K562 (cell line): ENCODE measurements at regions not wholly inside any gene's neighbourhood (a gene's known extent, or its start where the extent isn't known, plus 50 kb on each side); places are given as distances from the start of the nearest gene placed in this dataset.

Experiments
- ATAC-seq: fragments of 200-7000 bp; cut with Tn5 transposase; 3 replicates; pipeline ENCODE4 v1.9.1; 2020; ENCODE audit warnings: moderate library complexity
- BruUV-seq: library from RNA; stranded (reverse); fragments of 400-500 nt; replicated peaks from 2 replicates; lab custom pipeline; 2021; lab: Mats Ljungman, UMichigan
- CTCF ChIA-PET: fragments of 300-600 bp; formaldehyde crosslinking; extraction: SDS; loops from one replicate; lab custom pipeline; 2021; ENCODE audit warnings: low intra/inter-chr PET ratio; lab: Yijun Ruan, JAX
- POLR2A ChIA-PET: fragments of 300-600, 350-650 bp; sonication (Branson Sonifier 250); formaldehyde crosslinking; extraction: SDS; loops from one replicate; lab custom pipeline; 2021; ENCODE audit warnings: antibody characterized with exemption, inconsistent platforms; lab: Yijun Ruan, JAX
- DNase-seq, 4 experiments: peaks; one replicate each; pipeline versions ENCODE4 v3.0.0 to v3.0.0-alpha.2; 2011 to 2018; ENCODE audit warnings: low spot score in 3 of 4, mixed read lengths in 3 of 4; ENCODE audit errors: extremely low read depth in 1 of 4
- FAIRE-seq: peaks from 2 replicates; lab custom pipeline; 2011; peaks lifted over from hg19 to GRCh38; lab: Jason Lieb, UNC
- H2AFZ ChIP-seq: 2 replicates; pipeline ENCODE4 v1.6.0; 2011; ENCODE audit warnings: low read depth, low read length, control low read depth, inconsistent platforms
- H3K27ac ChIP-seq: fragments of 200-600 bp; 3 replicates; pipeline ENCODE4 v1.8.0; 2011; ENCODE audit warnings: low read depth, mild to moderate bottlenecking, control low read depth, inconsistent platforms, low read length, moderate library complexity, mixed read lengths; ENCODE audit errors: extremely low read depth
- H3K27me3 ChIP-seq, 2 experiments: fragments of 300-600 bp in 1 of 2; 2 replicates in 1 of 2; 3 replicates in 1 of 2; pipeline versions ENCODE4 v1.6.0 to v1.8.0; 2011; ENCODE audit warnings: inconsistent platforms in 2 of 2, low read length in 2 of 2, mild to moderate bottlenecking in 1 of 2, mixed read lengths in 1 of 2, moderate library complexity in 1 of 2; ENCODE audit not compliant: control insufficient read depth in 2 of 2, insufficient read depth in 2 of 2
- H3K36me3 ChIP-seq: fragments of 300-600 bp; 3 replicates; pipeline ENCODE4 v1.8.0; 2011; ENCODE audit warnings: mild to moderate bottlenecking, low read length, inconsistent platforms; ENCODE audit not compliant: control insufficient read depth, insufficient read depth
- H3K4me1 ChIP-seq, 2 experiments: fragments of 200-600 bp in 1 of 2; replicated peaks in 1 of 2; 2 replicates in 1 of 2; 3 replicates in 1 of 2; pipeline versions ENCODE4 v1.5.1 to v1.8.0; 2011; ENCODE audit warnings: inconsistent platforms in 2 of 2, low read length in 2 of 2, mild to moderate bottlenecking in 1 of 2, mixed read lengths in 1 of 2, moderate library complexity in 1 of 2; ENCODE audit not compliant: control insufficient read depth in 2 of 2, insufficient read depth in 2 of 2
- H3K4me2 ChIP-seq: 2 replicates; pipeline ENCODE4 v1.6.1; 2011; ENCODE audit warnings: low read length, control low read depth, inconsistent platforms, mixed read lengths; ENCODE audit not compliant: insufficient read depth
- H3K4me3 ChIP-seq: fragments of 200-600 bp; sonication (generic), shearing (Covaris generic); 2 replicates; pipeline ENCODE4 v1.5.1; 2016; ENCODE audit warnings: control low read depth, inconsistent platforms
- H3K79me2 ChIP-seq: fragments of 200-600 bp; 3 replicates; pipeline ENCODE4 v1.8.0; 2011; ENCODE audit warnings: low read length, inconsistent platforms; ENCODE audit not compliant: control insufficient read depth, insufficient read depth
- H3K9ac ChIP-seq, 2 experiments: 2 replicates each; pipeline versions ENCODE4 v1.6.0 to v1.6.1; 2011; ENCODE audit warnings: low read depth in 2 of 2, low read length in 2 of 2, control low read depth in 1 of 2, inconsistent platforms in 1 of 2, mild to moderate bottlenecking in 1 of 2, mixed read lengths in 1 of 2; ENCODE audit not compliant: insufficient read depth in 1 of 2
- H3K9me1 ChIP-seq: one replicate; pipeline ENCODE4 v1.6.0; 2011; ENCODE audit warnings: inconsistent platforms, mild to moderate bottlenecking, low read length, moderate library complexity; ENCODE audit not compliant: control insufficient read depth, insufficient read depth
- H3K9me3 ChIP-seq: replicated peaks from 2 replicates; pipeline ENCODE4 v1.5.1; 2011; ENCODE audit warnings: low read depth, low read length, inconsistent platforms; ENCODE audit not compliant: control insufficient read depth, insufficient read depth
- H4K20me1 ChIP-seq: replicated peaks from 2 replicates; pipeline ENCODE4 v1.6.1; 2011; ENCODE audit warnings: low read length, inconsistent platforms, mixed read lengths; ENCODE audit not compliant: control insufficient read depth, insufficient read depth
- GTF3C2 ChIP-seq: IDR thresholded peaks from 3 replicates; pipeline ENCODE4 v1.6.1; 2011; ENCODE audit warnings: borderline replicate concordance, mild to moderate bottlenecking, moderate library complexity; ENCODE audit not compliant: insufficient read length; ENCODE audit errors: extremely low read depth
- HDAC2 ChIP-seq: fragments of 450-650 bp; IDR thresholded peaks from 2 replicates; pipeline ENCODE4 v1.6.1; 2016; ENCODE audit warnings: mild to moderate bottlenecking
- IRF1 ChIP-seq: sonication (generic); formaldehyde crosslinking; IDR thresholded peaks from 2 replicates; pipeline ENCODE4 v1.8.0; 2022; ENCODE audit warnings: missing genetic modification reagents, mild to moderate bottlenecking, borderline replicate concordance
- MIER1 ChIP-seq: fragments of 450-650 bp; IDR thresholded peaks from 2 replicates; pipeline ENCODE4 v1.6.1; 2016; ENCODE audit warnings: antibody characterized with exemption, mild to moderate bottlenecking, low read depth
- NR4A1 ChIP-seq, 2 experiments: fragments of 250-450 bp in 1 of 2; fragments of 450-650 bp in 1 of 2; sonication (Bioruptor Pico) in 1 of 2; IDR thresholded peaks; 2 replicates each; pipeline versions ENCODE4 v1.4.0 to v1.6.1; 2016 to 2020; ENCODE audit warnings: mild to moderate bottlenecking in 2 of 2, missing compliant biosample characterization in 1 of 2, missing genetic modification characterization in 1 of 2, moderate library complexity in 1 of 2
- TBP ChIP-seq: optimal IDR thresholded peaks from 2 replicates; pipeline ENCODE3; 2011; ENCODE audit warnings: low read depth, low read length, improper control_type of control experiment
- TGIF2 ChIP-seq: sonication (generic); formaldehyde crosslinking; IDR thresholded peaks from 2 replicates; pipeline ENCODE4 v1.8.1; 2022; ENCODE audit warnings: mild to moderate bottlenecking, missing genetic modification reagents, moderate library complexity
- TRIM28 ChIP-seq: fragments of 450-650 bp; IDR thresholded peaks from 2 replicates; pipeline ENCODE4 v1.6.1; 2017
- ZBED1 ChIP-seq: IDR thresholded peaks from 2 replicates; pipeline ENCODE4 v1.6.1; 2014
- ZNF274 ChIP-seq: IDR thresholded peaks from 2 replicates; pipeline ENCODE4 v1.6.1; 2011; ENCODE audit warnings: low read depth, mild to moderate bottlenecking, low read length, moderate library complexity, borderline replicate concordance
- ZNF324 ChIP-seq: fragments of 250-450 bp; sonication (Bioruptor Pico); IDR thresholded peaks from 2 replicates; pipeline ENCODE4 v1.4.0; 2020; ENCODE audit warnings: mild to moderate bottlenecking
- WGBS: fragments of 100-300 bp; shearing (Covaris generic); methylation state at CpG from one replicate; pipeline ENCODE4 v1.1.6; 2016; ENCODE audit warnings: low coverage, mixed read lengths; ENCODE audit not compliant: insufficient coverage; ENCODE audit errors: missing lambda C conversion rate; 5-methylcytosine and 5-hydroxymethylcytosine counted together
- in situ Hi-C: fragments of 300-500 bp; cut with MboI; formaldehyde crosslinking; loops from 4 replicates; pipeline ENCODE4 v1.15.0; 2018; ENCODE audit warnings: inconsistent platforms, mixed read lengths
- intact Hi-C: fragments of 100-400 bp; cut with micrococcal nuclease; formaldehyde crosslinking; loops from 2 replicates; pipeline ENCODE4 v1.14.2; 2022
- TF ChIP-seq, protein P1 (sequence below): fragments of 450-650 bp; IDR thresholded peaks from 2 replicates; pipeline ENCODE4 v1.6.1; 2017; ENCODE audit warnings: antibody characterized with exemption

DNA sequence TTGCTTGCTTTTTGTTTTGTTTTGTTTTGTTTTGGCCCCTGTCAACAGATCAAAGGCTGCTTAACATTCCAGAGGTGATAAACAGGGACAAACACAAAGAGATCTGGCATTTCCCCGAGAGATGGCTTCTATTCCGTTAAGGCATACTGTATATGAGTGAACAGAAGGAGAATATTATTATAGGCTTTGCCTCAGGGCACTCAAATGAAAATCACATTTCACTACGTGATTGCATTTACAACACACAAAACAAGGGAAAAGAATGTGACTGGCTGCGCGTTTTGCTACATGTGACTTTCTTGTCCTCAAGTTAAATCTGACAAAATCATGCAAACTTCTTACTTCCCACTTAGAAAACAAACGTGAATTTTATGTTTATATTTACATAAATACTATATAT, 1037.9 kb upstream of the DDX18 start:
- ATAC-seq (no peak), DNase-seq (no peak), FAIRE-seq (no peak)
- ChIA-PET POLR2A (no interaction called here), CTCF (no interaction called here)
- no peaks in the 10 kb centered on the region for H3K9me1 ChIP-seq
- no peaks in the 10 kb centered on the region for H3K36me3 ChIP-seq
- H2AFZ ChIP-seq, result no peak overlapping the region
- H3K4me1 ChIP-seq, result no peaks in the 10 kb centered on the region
- H3K27me3 ChIP-seq, result no peaks in the 10 kb centered on the region
- H3K79me2 ChIP-seq, result no peaks in the 10 kb centered on the region
- in situ Hi-C loops, result no loop called here
- no peak overlapping the region for H3K27ac ChIP-seq
- 1% methylated on average over 6 of the region's 6 CpGs for WGBS
- H3K4me3 ChIP-seq, result no peak overlapping the region
- no TSS peak for BruUV-seq
- intact Hi-C loops, result no loop called here
- no peak overlapping the region for H3K4me2 ChIP-seq
- no peak overlapping the region for H3K9ac ChIP-seq
- H3K9me3 ChIP-seq, result no peaks in the 10 kb centered on the region
- no peaks in the 10 kb centered on the region for H4K20me1 ChIP-seq
- TF ChIP-seq ZNF274, result no peak

DNA sequence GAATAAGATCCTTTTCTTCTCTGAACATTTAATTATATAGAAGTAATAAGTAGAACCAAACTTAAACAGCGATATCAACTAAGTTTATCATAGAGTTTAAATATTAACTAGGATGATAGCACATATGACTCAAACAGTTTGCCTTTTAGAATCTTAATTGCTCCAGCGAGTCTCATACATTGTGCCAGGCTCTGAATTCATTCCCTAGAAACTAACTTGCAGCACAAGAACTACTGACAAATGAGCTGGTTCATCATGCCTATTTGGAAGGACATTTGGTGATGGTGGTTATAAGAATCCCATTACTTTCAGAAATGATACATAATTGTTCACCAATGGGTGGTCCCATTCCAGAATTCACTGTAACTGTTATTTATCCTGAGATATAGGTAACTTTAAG, 1026.6 kb upstream of the DDX18 start:
- Histone ChIP-seq H3K9me1 (no peaks in the 10 kb centered on the region), H3K4me3 (no peak overlapping the region), H3K36me3 (no peaks in the 10 kb centered on the region), H3K79me2 (no peaks in the 10 kb centered on the region), H3K9ac (no peak overlapping the region), H4K20me1 (no peaks in the 10 kb centered on the region), H3K27me3 (no peaks in the 10 kb centered on the region), H2AFZ (no peak overlapping the region), H3K4me2 (no peak overlapping the region), H3K9me3 (no peaks in the 10 kb centered on the region), H3K4me1 (no peaks in the 10 kb centered on the region), H3K27ac (no peak overlapping the region)
- ATAC-seq, result no peak
- FAIRE-seq, result no peak
- ChIA-PET CTCF (no interaction called here), POLR2A (interaction anchor here (0.6 kb wide), 1 partner anchor 1848 kb away, joined by 3 read pairs; no protein-coding TSS in a partner anchor)
- WGBS, result 0% methylated on average over 2 of the region's 2 CpGs
- no TSS peak for BruUV-seq
- DNase-seq, result no peak
- in situ Hi-C loops (no loop called here), intact Hi-C loops (no loop called here)
- TF ChIP-seq IRF1 (no peak), MIER1 (no peak), NR4A1 (CRISPR knock-in tag; IDR thresholded peaks at IDR 0.05) (no peak), NR4A1 (tag; IDR thresholded peaks at IDR 0.05) (no peak), HDAC2 (no peak), TRIM28 (no peak), TBP (no peak), ZBED1 (no peak), GTF3C2 (no peak), TGIF2 (CRISPR knock-in tag) (no peak), ZNF324 (CRISPR knock-in tag) (no peak)
- TF ChIP-seq, protein P1, sequence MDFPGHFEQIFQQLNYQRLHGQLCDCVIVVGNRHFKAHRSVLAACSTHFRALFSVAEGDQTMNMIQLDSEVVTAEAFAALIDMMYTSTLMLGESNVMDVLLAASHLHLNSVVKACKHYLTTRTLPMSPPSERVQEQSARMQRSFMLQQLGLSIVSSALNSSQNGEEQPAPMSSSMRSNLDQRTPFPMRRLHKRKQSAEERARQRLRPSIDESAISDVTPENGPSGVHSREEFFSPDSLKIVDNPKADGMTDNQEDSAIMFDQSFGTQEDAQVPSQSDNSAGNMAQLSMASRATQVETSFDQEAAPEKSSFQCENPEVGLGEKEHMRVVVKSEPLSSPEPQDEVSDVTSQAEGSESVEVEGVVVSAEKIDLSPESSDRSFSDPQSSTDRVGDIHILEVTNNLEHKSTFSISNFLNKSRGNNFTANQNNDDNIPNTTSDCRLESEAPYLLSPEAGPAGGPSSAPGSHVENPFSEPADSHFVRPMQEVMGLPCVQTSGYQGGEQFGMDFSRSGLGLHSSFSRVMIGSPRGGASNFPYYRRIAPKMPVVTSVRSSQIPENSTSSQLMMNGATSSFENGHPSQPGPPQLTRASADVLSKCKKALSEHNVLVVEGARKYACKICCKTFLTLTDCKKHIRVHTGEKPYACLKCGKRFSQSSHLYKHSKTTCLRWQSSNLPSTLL, result no peak
